WTC11 (cell line): ENCODE measurements at regions not wholly inside any gene's neighbourhood (a gene's known extent, or its start where the extent isn't known, plus 50 kb on each side); places are given as distances from the start of the nearest gene placed in this dataset.

Source experiments
- ETV6 ChIP-seq: sonication (generic); formaldehyde crosslinking; IDR thresholded peaks from 2 replicates; pipeline ENCODE4 v1.8.1; 2022; ENCODE audit warnings: mild to moderate bottlenecking, missing genetic modification reagents
- KAT7 ChIP-seq: sonication (generic); formaldehyde crosslinking; IDR thresholded peaks from 2 replicates; pipeline ENCODE4 v1.8.1; 2023; ENCODE audit warnings: missing genetic modification reagents, mild to moderate bottlenecking, borderline replicate concordance
- TEAD4 ChIP-seq: sonication (generic); formaldehyde crosslinking; IDR thresholded peaks from 2 replicates; pipeline ENCODE4 v1.8.0; 2022; ENCODE audit warnings: mild to moderate bottlenecking, missing genetic modification reagents
- ZNF416 ChIP-seq: fragments of 250-450 bp; sonication (Bioruptor Pico); IDR thresholded peaks from 2 replicates; pipeline ENCODE4 v1.9.0; 2021; ENCODE audit warnings: mild to moderate bottlenecking, inconsistent platforms
- TF ChIP-seq, protein P1 (sequence below): sonication (generic); formaldehyde crosslinking; IDR thresholded peaks from 2 replicates; pipeline ENCODE4 v1.8.0; 2022; ENCODE audit warnings: mild to moderate bottlenecking, missing genetic modification reagents
- TF ChIP-seq, protein P2 (sequence below): sonication (generic); formaldehyde crosslinking; IDR thresholded peaks from 2 replicates; pipeline ENCODE4 v1.8.1; 2023; ENCODE audit warnings: mild to moderate bottlenecking, missing genetic modification reagents
- TF ChIP-seq, protein P3 (sequence below): fragments of 200-600 bp; IDR thresholded peaks from 2 replicates; pipeline ENCODE4 v1.8.0; 2022; ENCODE audit warnings: antibody characterized with exemption
- TF ChIP-seq, protein P4 (sequence below): sonication (generic); formaldehyde crosslinking; IDR thresholded peaks from 2 replicates; pipeline ENCODE4 v1.8.1; 2023; ENCODE audit warnings: mild to moderate bottlenecking, missing genetic modification reagents, moderate library complexity
- TF ChIP-seq, protein P5 (sequence below): sonication (generic); formaldehyde crosslinking; IDR thresholded peaks from 2 replicates; pipeline ENCODE4 v1.8.1; 2022; ENCODE audit warnings: mild to moderate bottlenecking, moderate library complexity, missing genetic modification reagents
- TF ChIP-seq, protein P6 (sequence below): fragments of 250-450 bp; sonication (Bioruptor Pico); conservative IDR thresholded peaks from 2 replicates; pipeline ENCODE4 v1.9.0; 2021; ENCODE audit warnings: mild to moderate bottlenecking

DNA sequence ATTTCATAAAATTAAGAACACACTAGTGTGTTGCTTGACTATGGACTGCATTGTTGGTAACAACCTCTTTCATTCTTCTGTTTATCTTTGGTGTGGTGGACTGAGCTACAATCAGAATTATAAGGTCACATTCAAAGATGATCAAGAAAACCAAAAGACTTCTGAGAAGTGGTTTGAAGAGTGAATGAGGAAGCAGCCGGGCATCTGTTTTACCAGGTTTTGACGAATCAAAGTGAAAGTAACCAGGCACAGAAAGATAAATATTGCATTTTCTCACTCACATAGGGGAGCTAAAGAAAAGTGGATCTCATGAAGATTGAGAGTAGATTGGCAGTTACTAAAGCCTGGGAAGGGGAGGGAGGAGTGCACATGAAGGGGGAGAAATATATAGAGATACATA lies 589.1 kb downstream of the ZNF608 start:
- TF ChIP-seq KAT7 (CRISPR knock-in tag): no peak
- TF ChIP-seq, protein P1, sequence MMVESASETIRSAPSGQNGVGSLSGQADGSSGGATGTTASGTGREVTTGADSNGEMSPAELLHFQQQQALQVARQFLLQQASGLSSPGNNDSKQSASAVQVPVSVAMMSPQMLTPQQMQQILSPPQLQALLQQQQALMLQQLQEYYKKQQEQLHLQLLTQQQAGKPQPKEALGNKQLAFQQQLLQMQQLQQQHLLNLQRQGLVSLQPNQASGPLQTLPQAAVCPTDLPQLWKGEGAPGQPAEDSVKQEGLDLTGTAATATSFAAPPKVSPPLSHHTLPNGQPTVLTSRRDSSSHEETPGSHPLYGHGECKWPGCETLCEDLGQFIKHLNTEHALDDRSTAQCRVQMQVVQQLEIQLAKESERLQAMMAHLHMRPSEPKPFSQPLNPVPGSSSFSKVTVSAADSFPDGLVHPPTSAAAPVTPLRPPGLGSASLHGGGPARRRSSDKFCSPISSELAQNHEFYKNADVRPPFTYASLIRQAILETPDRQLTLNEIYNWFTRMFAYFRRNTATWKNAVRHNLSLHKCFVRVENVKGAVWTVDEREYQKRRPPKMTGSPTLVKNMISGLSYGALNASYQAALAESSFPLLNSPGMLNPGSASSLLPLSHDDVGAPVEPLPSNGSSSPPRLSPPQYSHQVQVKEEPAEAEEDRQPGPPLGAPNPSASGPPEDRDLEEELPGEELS (CRISPR knock-in tag): no peak
- TF ChIP-seq, protein P2, sequence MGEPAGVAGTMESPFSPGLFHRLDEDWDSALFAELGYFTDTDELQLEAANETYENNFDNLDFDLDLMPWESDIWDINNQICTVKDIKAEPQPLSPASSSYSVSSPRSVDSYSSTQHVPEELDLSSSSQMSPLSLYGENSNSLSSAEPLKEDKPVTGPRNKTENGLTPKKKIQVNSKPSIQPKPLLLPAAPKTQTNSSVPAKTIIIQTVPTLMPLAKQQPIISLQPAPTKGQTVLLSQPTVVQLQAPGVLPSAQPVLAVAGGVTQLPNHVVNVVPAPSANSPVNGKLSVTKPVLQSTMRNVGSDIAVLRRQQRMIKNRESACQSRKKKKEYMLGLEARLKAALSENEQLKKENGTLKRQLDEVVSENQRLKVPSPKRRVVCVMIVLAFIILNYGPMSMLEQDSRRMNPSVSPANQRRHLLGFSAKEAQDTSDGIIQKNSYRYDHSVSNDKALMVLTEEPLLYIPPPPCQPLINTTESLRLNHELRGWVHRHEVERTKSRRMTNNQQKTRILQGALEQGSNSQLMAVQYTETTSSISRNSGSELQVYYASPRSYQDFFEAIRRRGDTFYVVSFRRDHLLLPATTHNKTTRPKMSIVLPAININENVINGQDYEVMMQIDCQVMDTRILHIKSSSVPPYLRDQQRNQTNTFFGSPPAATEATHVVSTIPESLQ (CRISPR knock-in tag): no peak
- TF ChIP-seq, protein P3, sequence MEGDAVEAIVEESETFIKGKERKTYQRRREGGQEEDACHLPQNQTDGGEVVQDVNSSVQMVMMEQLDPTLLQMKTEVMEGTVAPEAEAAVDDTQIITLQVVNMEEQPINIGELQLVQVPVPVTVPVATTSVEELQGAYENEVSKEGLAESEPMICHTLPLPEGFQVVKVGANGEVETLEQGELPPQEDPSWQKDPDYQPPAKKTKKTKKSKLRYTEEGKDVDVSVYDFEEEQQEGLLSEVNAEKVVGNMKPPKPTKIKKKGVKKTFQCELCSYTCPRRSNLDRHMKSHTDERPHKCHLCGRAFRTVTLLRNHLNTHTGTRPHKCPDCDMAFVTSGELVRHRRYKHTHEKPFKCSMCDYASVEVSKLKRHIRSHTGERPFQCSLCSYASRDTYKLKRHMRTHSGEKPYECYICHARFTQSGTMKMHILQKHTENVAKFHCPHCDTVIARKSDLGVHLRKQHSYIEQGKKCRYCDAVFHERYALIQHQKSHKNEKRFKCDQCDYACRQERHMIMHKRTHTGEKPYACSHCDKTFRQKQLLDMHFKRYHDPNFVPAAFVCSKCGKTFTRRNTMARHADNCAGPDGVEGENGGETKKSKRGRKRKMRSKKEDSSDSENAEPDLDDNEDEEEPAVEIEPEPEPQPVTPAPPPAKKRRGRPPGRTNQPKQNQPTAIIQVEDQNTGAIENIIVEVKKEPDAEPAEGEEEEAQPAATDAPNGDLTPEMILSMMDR: no peak
- TF ChIP-seq, protein P4, sequence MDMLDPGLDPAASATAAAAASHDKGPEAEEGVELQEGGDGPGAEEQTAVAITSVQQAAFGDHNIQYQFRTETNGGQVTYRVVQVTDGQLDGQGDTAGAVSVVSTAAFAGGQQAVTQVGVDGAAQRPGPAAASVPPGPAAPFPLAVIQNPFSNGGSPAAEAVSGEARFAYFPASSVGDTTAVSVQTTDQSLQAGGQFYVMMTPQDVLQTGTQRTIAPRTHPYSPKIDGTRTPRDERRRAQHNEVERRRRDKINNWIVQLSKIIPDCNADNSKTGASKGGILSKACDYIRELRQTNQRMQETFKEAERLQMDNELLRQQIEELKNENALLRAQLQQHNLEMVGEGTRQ (CRISPR knock-in tag): no peak
- no peak for TF ChIP-seq TEAD4 (CRISPR knock-in tag)
- TF ChIP-seq, protein P5, sequence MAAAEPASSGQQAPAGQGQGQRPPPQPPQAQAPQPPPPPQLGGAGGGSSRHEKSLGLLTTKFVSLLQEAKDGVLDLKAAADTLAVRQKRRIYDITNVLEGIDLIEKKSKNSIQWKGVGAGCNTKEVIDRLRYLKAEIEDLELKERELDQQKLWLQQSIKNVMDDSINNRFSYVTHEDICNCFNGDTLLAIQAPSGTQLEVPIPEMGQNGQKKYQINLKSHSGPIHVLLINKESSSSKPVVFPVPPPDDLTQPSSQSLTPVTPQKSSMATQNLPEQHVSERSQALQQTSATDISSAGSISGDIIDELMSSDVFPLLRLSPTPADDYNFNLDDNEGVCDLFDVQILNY (CRISPR knock-in tag): no peak
- no peak for TF ChIP-seq ZNF416
- no peak for TF ChIP-seq ETV6 (CRISPR knock-in tag)
- TF ChIP-seq, protein P6, sequence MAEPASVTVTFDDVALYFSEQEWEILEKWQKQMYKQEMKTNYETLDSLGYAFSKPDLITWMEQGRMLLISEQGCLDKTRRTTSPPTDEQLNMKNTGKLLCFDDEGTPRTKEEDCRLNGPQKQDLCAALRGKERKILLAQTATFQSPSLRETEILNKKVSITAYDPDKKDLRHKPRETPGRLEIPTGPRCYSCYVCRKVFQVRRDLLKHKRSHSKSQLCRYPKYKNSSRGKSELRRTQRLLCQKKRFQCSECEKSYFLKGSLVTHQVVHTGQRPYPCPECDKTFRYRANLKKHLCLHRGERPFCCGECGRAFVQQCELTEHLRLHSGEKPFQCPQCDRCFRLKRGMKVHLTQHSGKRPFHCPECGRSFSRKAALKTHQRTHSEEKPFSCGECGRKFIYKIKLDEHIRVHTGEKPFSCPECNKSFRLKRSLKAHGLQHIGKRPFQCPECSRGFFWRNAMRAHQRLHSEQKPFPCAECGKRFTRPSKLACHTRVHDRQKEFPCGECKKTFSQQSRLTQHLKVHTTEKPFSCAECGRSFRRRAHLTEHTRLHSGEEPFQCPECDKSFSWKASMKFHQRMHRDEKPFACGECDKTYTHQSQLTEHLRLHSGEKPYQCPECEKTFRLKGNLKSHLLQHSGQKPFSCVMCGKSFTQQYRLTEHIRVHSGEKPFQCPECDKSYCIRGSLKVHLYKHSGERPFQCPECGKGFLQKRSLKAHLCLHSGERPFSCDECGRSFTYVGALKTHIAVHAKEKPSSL: no peak
